Non-pigmented ciliary epithelial cell (primary cell): ENCODE measurements at regions not wholly inside any gene's neighbourhood (a gene's known extent, or its start where the extent isn't known, plus 50 kb on each side); places are given as distances from the start of the nearest gene placed in this dataset.
"Not testable (repeated sequence)": the region's sequence is repeated elsewhere in the genome, so short reads cannot be mapped to it uniquely, and the experiment has no call there.

Source experiments
- DNase-seq: peaks from one replicate; pipeline ENCODE4 v3.0.0-alpha.2; 2010; ENCODE audit warnings: low read depth

- DNase-seq = no peak
Measured at GRCh38 chr3:72050048-72050632, 265.2 kb upstream of the PROK2 start.

- DNase-seq = no peak
Measured at GRCh38 chr3:72049300-72049699, 264.4 kb upstream of the PROK2 start.

GRCh38 chr3:72048873-72049272 lies 263.9 kb upstream of the PROK2 start:
- DNase-seq = no peak

- no peak for DNase-seq
Measured at GRCh38 chr3:72047221-72047871, 262.4 kb upstream of the PROK2 start.

- no peak for DNase-seq
Measured at GRCh38 chr3:72044231-72044855, 259.4 kb upstream of the PROK2 start.

GRCh38 chr3:72043204-72044133 lies 258.5 kb upstream of the PROK2 start:
- no peak for DNase-seq

GRCh38 chr3:72042397-72043203 lies 257.7 kb upstream of the PROK2 start:
- DNase-seq = peak; percentile 47

- DNase-seq = no peak
Measured at GRCh38 chr3:72041511-72041910, 256.6 kb upstream of the PROK2 start.

GRCh38 chr3:72041076-72041475 lies 256.1 kb upstream of the PROK2 start:
- DNase-seq = no peak

- no peak for DNase-seq
Measured at GRCh38 chr3:72039677-72040076, 254.7 kb upstream of the PROK2 start.

GRCh38 chr3:72036899-72037298 lies 252.0 kb upstream of the PROK2 start:
- DNase-seq = no peak

- no peak for DNase-seq
Measured at GRCh38 chr3:72035606-72036005, 250.7 kb upstream of the PROK2 start.

GRCh38 chr3:72034986-72035385 lies 250.0 kb upstream of the PROK2 start:
- DNase-seq = no peak

GRCh38 chr3:72033666-72034428 lies 248.9 kb upstream of the PROK2 start:
- DNase-seq = no peak

- no peak for DNase-seq
Measured at GRCh38 chr3:72032441-72033135, 247.6 kb upstream of the PROK2 start.

- DNase-seq = no peak
Measured at GRCh38 chr3:72031581-72031980, 246.6 kb upstream of the PROK2 start.

- not testable (repeated sequence) for DNase-seq
Measured at GRCh38 chr3:72030296-72030695, 245.3 kb upstream of the PROK2 start.

- not testable (repeated sequence) for DNase-seq
Measured at GRCh38 chr3:72028726-72029125, 243.8 kb upstream of the PROK2 start.

- DNase-seq = not testable (repeated sequence)
Measured at GRCh38 chr3:72028307-72028706, 243.4 kb upstream of the PROK2 start.

- DNase-seq = not testable (repeated sequence)
Measured at GRCh38 chr3:72027728-72028127, 242.8 kb upstream of the PROK2 start.
